GM12864 (cell line): ENCODE measurements at regions not wholly inside any gene's neighbourhood (a gene's known extent, or its start where the extent isn't known, plus 50 kb on each side); places are given as distances from the start of the nearest gene placed in this dataset.

Source experiments
- DNase-seq: peaks from one replicate; pipeline ENCODE4 v3.0.0-alpha.2; 2011; ENCODE audit warnings: low read depth
- H3K4me3 ChIP-seq: 2 replicates; pipeline ENCODE4 v1.5.1; 2011; ENCODE audit warnings: mild to moderate bottlenecking, low read depth, low read length, control low read depth
- CTCF ChIP-seq: IDR thresholded peaks from 2 replicates; pipeline ENCODE4 v1.5.1; 2011; ENCODE audit warnings: low read depth, mild to moderate bottlenecking, moderate library complexity, low read length, control low read depth, inconsistent platforms; ENCODE audit errors: missing control alignments

- DNase-seq, result no peak
- no peak overlapping the region for H3K4me3 ChIP-seq
- no peak for TF ChIP-seq CTCF
These were observed 68.9 kb upstream of the SLC5A12 start for GRCh38 chr11:26790738-26791137.

- TF ChIP-seq CTCF, result no peak
- DNase-seq, result no peak
- H3K4me3 ChIP-seq, result no peak overlapping the region
These were observed 71.1 kb upstream of the SLC5A12 start for GRCh38 chr11:26792941-26793340.

- H3K4me3 ChIP-seq, result no peak overlapping the region
- DNase-seq, result no peak
- TF ChIP-seq CTCF, result no peak
These were observed 71.6 kb upstream of the SLC5A12 start for GRCh38 chr11:26793487-26793886.

- no peak overlapping the region for H3K4me3 ChIP-seq
- no peak for DNase-seq
- TF ChIP-seq CTCF, result no peak
These were observed 79.7 kb upstream of the SLC5A12 start for GRCh38 chr11:26801601-26802000.

GRCh38 chr11:26805001-26805400 is 83.1 kb upstream of the SLC5A12 start:
- TF ChIP-seq CTCF, result no peak
- H3K4me3 ChIP-seq, result no peak overlapping the region
- no peak for DNase-seq

GRCh38 chr11:26806219-26806618 is 84.4 kb upstream of the SLC5A12 start:
- no peak overlapping the region for H3K4me3 ChIP-seq
- TF ChIP-seq CTCF, result no peak
- DNase-seq, result no peak

GRCh38 chr11:26820739-26821138 is 98.9 kb upstream of the SLC5A12 start:
- H3K4me3 ChIP-seq, result no peak overlapping the region
- no peak for DNase-seq
- TF ChIP-seq CTCF, result no peak
